Transverse colon (tissue), 4 donors: ENCODE measurements at regions not wholly inside any gene's neighbourhood (a gene's known extent, or its start where the extent isn't known, plus 50 kb on each side); places are given as distances from the start of the nearest gene placed in this dataset.
"Not testable (repeated sequence)": the region's sequence is repeated elsewhere in the genome, so short reads cannot be mapped to it uniquely, and the experiment has no call there.

Experiments
- DNase-seq: peaks from one replicate; pipeline ENCODE4 v3.0.0-alpha.2; 2019
- H3K27ac ChIP-seq, 4 donors: fragments of 200-600 bp; sonication (generic); 2 replicates each; pipeline ENCODE4 v1.5.1; 2016 to 2018; ENCODE audit warnings: inconsistent platforms in 4 of 4
- H3K27me3 ChIP-seq: fragments of 200-600 bp; sonication (generic); 2 replicates; pipeline ENCODE4 v1.5.1; 2017; ENCODE audit warnings: inconsistent platforms
- H3K36me3 ChIP-seq, 4 donors: fragments of 200-600 bp; sonication (generic); 2 replicates each; pipeline ENCODE4 v1.5.1; 2017 to 2019; ENCODE audit warnings: inconsistent platforms in 4 of 4
- H3K4me1 ChIP-seq, 4 donors: fragments of 200-600 bp; sonication (generic); 2 replicates each; pipeline ENCODE4 v1.5.1; 2017 to 2020; ENCODE audit warnings: inconsistent platforms in 4 of 4
- H3K4me3 ChIP-seq, 4 donors: fragments of 200-600 bp; sonication (generic); 1 replicate in 1 of 4; 2 replicates in 3 of 4; pipeline versions ENCODE4 v1.5.1 to v1.6.1; 2017 to 2019; ENCODE audit warnings: inconsistent platforms in 4 of 4
- H3K9me3 ChIP-seq, 2 donors: fragments of 200-600 bp; sonication (generic); 2 replicates each; pipeline ENCODE4 v1.5.1; 2017 to 2019; ENCODE audit warnings: inconsistent platforms in 2 of 2
- EP300 ChIP-seq: sonication (generic); formaldehyde crosslinking; IDR thresholded peaks from one replicate; pipeline ENCODE4 v1.6.1; 2017; ENCODE audit warnings: antibody characterized with exemption, low read depth
- POLR2A ChIP-seq: fragments of 450-650 bp; IDR thresholded peaks from one replicate; pipeline ENCODE4 v1.6.1; 2016; ENCODE audit warnings: antibody characterized with exemption, mild to moderate bottlenecking, moderate library complexity
- POLR2AphosphoS5 ChIP-seq, 3 donors: sonication (generic); formaldehyde crosslinking; IDR thresholded peaks; one replicate each; pipeline ENCODE4 v1.6.1; 2016; ENCODE audit warnings: antibody characterized with exemption in 3 of 3
- WGBS, 2 donors: methylation state at CpG; one replicate each; pipeline ENCODE4 v1.1.5; 2018; ENCODE audit warnings: low coverage in 1 of 2; 5-methylcytosine and 5-hydroxymethylcytosine counted together
- in situ Hi-C, 4 donors: fragments of 200-750 bp; cut with MboI; loops; one replicate each; pipeline versions ENCODE4 v1.15.0 to v1.15.1; 2017; ENCODE audit warnings: low sequenced_read_pairs in 3 of 4, low pct_ligation_motif_present in 1 of 4, low pct_unique_long_range_greater_than_20kb in 1 of 4
- intact Hi-C: fragments of 100-400 bp; cut with DNase I; formaldehyde crosslinking; loops from one replicate; pipeline ENCODE4 v1.15.1; 2023; ENCODE audit warnings: low total_unique reads
- TF ChIP-seq, protein P1 (sequence below), 5 experiments: fragments of 200-600 bp in 3 of 5; fragments of 450-650 bp in 2 of 5; sonication (generic) in 3 of 5; IDR thresholded peaks; 1 replicate in 2 of 5; 2 replicates in 3 of 5; pipeline ENCODE4 v1.5.1; 2016 to 2017; ENCODE audit warnings: antibody characterized with exemption in 5 of 5, inconsistent platforms in 3 of 5, mild to moderate bottlenecking in 2 of 5, moderate library complexity in 1 of 5

DNA sequence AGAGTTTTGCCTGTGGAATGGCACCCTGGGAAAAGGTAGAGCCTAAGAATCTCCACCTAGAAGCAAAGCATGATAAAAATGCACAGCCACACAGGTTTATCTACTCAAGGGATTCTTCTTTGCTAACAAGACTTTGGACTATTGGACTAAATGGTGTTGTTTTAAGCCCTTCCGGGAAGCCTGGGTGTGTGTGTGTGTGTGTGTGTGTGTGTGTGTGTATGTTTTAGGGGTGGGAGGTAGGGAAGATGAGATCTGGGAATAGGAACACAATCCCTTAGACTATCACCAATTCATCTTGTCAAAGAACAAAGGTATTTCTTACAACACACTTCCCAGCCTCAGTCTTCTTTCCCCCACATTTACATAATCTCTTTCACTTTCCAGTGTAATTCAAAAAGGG, 327.5 kb upstream of the FGF16 start:
- H3K27ac ChIP-seq: no peak overlapping the region
- no peak overlapping the region for H3K4me3 ChIP-seq
- TF ChIP-seq EP300 (no peak), POLR2A (no peak), POLR2AphosphoS5 (IDR thresholded peaks at IDR 0.05) (no peak)
- TF ChIP-seq, protein P1, sequence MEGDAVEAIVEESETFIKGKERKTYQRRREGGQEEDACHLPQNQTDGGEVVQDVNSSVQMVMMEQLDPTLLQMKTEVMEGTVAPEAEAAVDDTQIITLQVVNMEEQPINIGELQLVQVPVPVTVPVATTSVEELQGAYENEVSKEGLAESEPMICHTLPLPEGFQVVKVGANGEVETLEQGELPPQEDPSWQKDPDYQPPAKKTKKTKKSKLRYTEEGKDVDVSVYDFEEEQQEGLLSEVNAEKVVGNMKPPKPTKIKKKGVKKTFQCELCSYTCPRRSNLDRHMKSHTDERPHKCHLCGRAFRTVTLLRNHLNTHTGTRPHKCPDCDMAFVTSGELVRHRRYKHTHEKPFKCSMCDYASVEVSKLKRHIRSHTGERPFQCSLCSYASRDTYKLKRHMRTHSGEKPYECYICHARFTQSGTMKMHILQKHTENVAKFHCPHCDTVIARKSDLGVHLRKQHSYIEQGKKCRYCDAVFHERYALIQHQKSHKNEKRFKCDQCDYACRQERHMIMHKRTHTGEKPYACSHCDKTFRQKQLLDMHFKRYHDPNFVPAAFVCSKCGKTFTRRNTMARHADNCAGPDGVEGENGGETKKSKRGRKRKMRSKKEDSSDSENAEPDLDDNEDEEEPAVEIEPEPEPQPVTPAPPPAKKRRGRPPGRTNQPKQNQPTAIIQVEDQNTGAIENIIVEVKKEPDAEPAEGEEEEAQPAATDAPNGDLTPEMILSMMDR (IDR thresholded peaks at IDR 0.05): no peak
- no peaks in the 10 kb centered on the region for H3K9me3 ChIP-seq
- no peaks in the 10 kb centered on the region for H3K4me1 ChIP-seq
- in situ Hi-C loops: loop anchor here in 1 of 4 donors (25.0 kb wide), 1 partner anchor 107 kb away; no protein-coding TSS in a partner anchor
- no peak for DNase-seq
- intact Hi-C loops: no loop called here
- 62% methylated on average over 1 of the region's 1 CpG; no CpG with 5 or more reads in 1 of the 2 donors for WGBS, 2 donors
- H3K36me3 ChIP-seq: no peaks in the 10 kb centered on the region
- H3K27me3 ChIP-seq: no peaks in the 10 kb centered on the region

- 87% methylated on average over 5 of the region's 5 CpGs; no CpG with 5 or more reads in 1 of the 2 donors for WGBS, 2 donors
- H3K27me3 ChIP-seq, DNase-seq, H3K27ac ChIP-seq, H3K4me1 ChIP-seq, H3K36me3 ChIP-seq, H3K9me3 ChIP-seq, intact Hi-C loops, H3K4me3 ChIP-seq: not testable (repeated sequence)
- in situ Hi-C loops: loop anchor here in 1 of 4 donors (25.0 kb wide), 1 partner anchor 112 kb away; no protein-coding TSS in a partner anchor
Observed at GRCh38 chrX:77123917-77124316, 323.3 kb upstream of the FGF16 start.

GRCh38 chrX:77127571-77127970, 319.6 kb upstream of the FGF16 start:
- H3K27ac ChIP-seq, H3K27me3 ChIP-seq, DNase-seq, H3K4me1 ChIP-seq, in situ Hi-C loops, H3K9me3 ChIP-seq, H3K4me3 ChIP-seq, H3K36me3 ChIP-seq, intact Hi-C loops: not testable (repeated sequence)
- WGBS, 2 donors: 30% methylated on average over 2 of the region's 2 CpGs; no CpG with 5 or more reads in 1 of the 2 donors

GRCh38 chrX:77143907-77144306, 303.3 kb upstream of the FGF16 start:
- intact Hi-C loops (no loop called here), in situ Hi-C loops (no loop called here)
- Histone ChIP-seq H3K4me1 (no peaks in the 10 kb centered on the region), H3K27me3 (no peaks in the 10 kb centered on the region), H3K27ac (no peak overlapping the region), H3K4me3 (no peak overlapping the region), H3K9me3 (no peaks in the 10 kb centered on the region), H3K36me3 (no peaks in the 10 kb centered on the region)
- TF ChIP-seq, protein P1 (IDR thresholded peaks at IDR 0.05): no peak
- TF ChIP-seq EP300: no peak
- no peak for TF ChIP-seq POLR2AphosphoS5 (IDR thresholded peaks at IDR 0.05)
- WGBS, 2 donors: 82% methylated on average over 7 of the region's 7 CpGs; no CpG with 5 or more reads in 1 of the 2 donors
- DNase-seq: no peak

- no peaks in the 10 kb centered on the region for H3K4me1 ChIP-seq
- H3K36me3 ChIP-seq: no peaks in the 10 kb centered on the region
- TF ChIP-seq, protein P1 (IDR thresholded peaks at IDR 0.05): no peak
- no peaks in the 10 kb centered on the region for H3K9me3 ChIP-seq
- in situ Hi-C loops (no loop called here), intact Hi-C loops (no loop called here)
- H3K4me3 ChIP-seq: no peak overlapping the region
- H3K27me3 ChIP-seq: no peaks in the 10 kb centered on the region
- no peak for DNase-seq
- WGBS, 2 donors: 0% methylated on average over 2 of the region's 2 CpGs; no CpG with 5 or more reads in 1 of the 2 donors
- no peak overlapping the region for H3K27ac ChIP-seq
Observed at GRCh38 chrX:77160301-77160700, 286.9 kb upstream of the FGF16 start.
